ENCODE measurements at regions not wholly inside any gene's neighbourhood (a gene's known extent, or its start where the extent isn't known, plus 50 kb on each side); places are given as distances from the start of the nearest gene placed in this dataset.

- WGBS (ENCODE audit: extremely low coverage, insufficient read length, low lambda C conversion rate): no CpG with 5 or more reads among the region's 2 CpGs
- H3K79me2 ChIP-seq (ENCODE audit: insufficient read depth, low read length): no peaks in the 10 kb centered on the region
Observed at GRCh38 chr1:232568331-232568852, 61.5 kb downstream of the SIPA1L2 start.

More at GRCh38 chr1:232568331-232568852, 61.5 kb downstream of the SIPA1L2 start:
- Histone ChIP-seq H2BK5ac (ENCODE audit: insufficient read length, low read length) (no peak overlapping the region), H2AFZ (ENCODE audit: low read length) (no peak overlapping the region), H2BK120ac (ENCODE audit: low read depth, low read length, poor library complexity, severe bottlenecking) (no peak overlapping the region), H3K27ac (ENCODE audit: insufficient read length, low read depth, low read length) (no peak overlapping the region), H3T11ph (ENCODE audit: low read length) (no peak overlapping the region), H2AK5ac (ENCODE audit: insufficient read length, low read length) (no peak overlapping the region), H3K9me3 (ENCODE audit: control insufficient read depth, low read depth, low read length) (no peaks in the 10 kb centered on the region), H3K23me2 (ENCODE audit: insufficient read length, low read depth, low read length, poor library complexity, severe bottlenecking) (no peaks in the 10 kb centered on the region), H4K5ac (ENCODE audit: insufficient read length, low read depth, low read length) (no peak overlapping the region), H3K9ac (ENCODE audit: extremely low read depth, insufficient read length, low read length) (no peak overlapping the region), H3K4ac (ENCODE audit: low read depth, low read length) (no peak overlapping the region), H2BK20ac (ENCODE audit: low read depth, low read length, poor library complexity, severe bottlenecking) (no peak overlapping the region), H3K4me1 (ENCODE audit: insufficient read depth, low read length) (no peaks in the 10 kb centered on the region; the same call in 1 of the 2 replicates), H2BK12ac (ENCODE audit: insufficient read length, low read depth, low read length) (no peak overlapping the region), H3K56ac (ENCODE audit: insufficient read length, low read depth, low read length) (no peak overlapping the region), H4K91ac (ENCODE audit: insufficient read length, low read depth, low read length) (no peak overlapping the region), H3K4me2 (ENCODE audit: insufficient read depth, insufficient read length, low read length) (no peak overlapping the region), H3K27me3 (ENCODE audit: insufficient read depth, low read length) (no peaks in the 10 kb centered on the region), H3K18ac (ENCODE audit: insufficient read length, low read depth, low read length) (no peak overlapping the region), H3K23ac (ENCODE audit: insufficient read length, low read depth, low read length) (no peak overlapping the region), H4K8ac (replicated peaks; ENCODE audit: insufficient read length, low read depth, low read length) (no peak overlapping the region), H4K20me1 (ENCODE audit: control insufficient read depth, insufficient read depth, insufficient read length) (no peaks in the 10 kb centered on the region), H3K79me1 (ENCODE audit: insufficient read depth, low read depth, low read length, poor library complexity, severe bottlenecking) (no peaks in the 10 kb centered on the region), H3K14ac (ENCODE audit: insufficient read depth, low read length) (no peak overlapping the region), H2BK15ac (ENCODE audit: low read depth, low read length) (no peak overlapping the region)
- TF ChIP-seq CTCF (conservative IDR thresholded peaks at IDR 0.05): no peak
- no peak for DNase-seq
- H3K27ac Mint-ChIP-seq: no peak overlapping the region
- H3K27me3 Mint-ChIP-seq (ENCODE audit: low read depth): no peaks in the 10 kb centered on the region
- H3K4me3 Mint-ChIP-seq: no peak overlapping the region
- H3K4me1 Mint-ChIP-seq: peaks cover 22 to 25% of the 10 kb centered on the region in 2 experiments
- H3K9me3 Mint-ChIP-seq: no peaks in the 10 kb centered on the region
- no peaks in the 10 kb centered on the region for H3K36me3 Mint-ChIP-seq (ENCODE audit: insufficient read depth in 1 of 3, low read depth in 3 of 3)
